Hematopoietic multipotent progenitor cell treated with erythropoietin and hydrocortisone succinate and interleukin-3 and kit ligand, for 17 days (in vitro differentiated cells): ENCODE measurements at regions not wholly inside any gene's neighbourhood (a gene's known extent, or its start where the extent isn't known, plus 50 kb on each side); places are given as distances from the start of the nearest gene placed in this dataset.

Experiments used
- DNase-seq: peaks from one replicate; pipeline ENCODE4 v3.0.0-alpha.2; 2015; ENCODE audit warnings: low spot score

- no peak for DNase-seq
Observed at GRCh38 chr2:43085505-43085904, 140.9 kb downstream of the ZFP36L2 start.

GRCh38 chr2:43084699-43085091 lies 141.7 kb downstream of the ZFP36L2 start:
- DNase-seq: no peak

GRCh38 chr2:43083710-43084698 lies 142.4 kb downstream of the ZFP36L2 start:
- no peak for DNase-seq

- DNase-seq: no peak
Observed at GRCh38 chr2:43082903-43083677, 143.3 kb downstream of the ZFP36L2 start.

GRCh38 chr2:43082111-43082894 lies 144.1 kb downstream of the ZFP36L2 start:
- DNase-seq: no peak

GRCh38 chr2:43081131-43081765 lies 145.2 kb downstream of the ZFP36L2 start:
- no peak for DNase-seq

- no peak for DNase-seq
Observed at GRCh38 chr2:43080571-43081021, 145.8 kb downstream of the ZFP36L2 start.

GRCh38 chr2:43078781-43079755 lies 147.3 kb downstream of the ZFP36L2 start:
- DNase-seq: no peak

GRCh38 chr2:43078301-43078700 lies 148.1 kb downstream of the ZFP36L2 start:
- DNase-seq: no peak

GRCh38 chr2:43077876-43078275 lies 148.5 kb downstream of the ZFP36L2 start:
- DNase-seq: no peak

GRCh38 chr2:43076676-43077075 lies 149.7 kb downstream of the ZFP36L2 start:
- DNase-seq: no peak

GRCh38 chr2:43075811-43076585 lies 150.4 kb downstream of the ZFP36L2 start:
- DNase-seq: no peak

- no peak for DNase-seq
Observed at GRCh38 chr2:43075054-43075593, 151.3 kb downstream of the ZFP36L2 start.

- DNase-seq: no peak
Observed at GRCh38 chr2:43074592-43075053, 151.8 kb downstream of the ZFP36L2 start.

GRCh38 chr2:43074052-43074451 lies 152.4 kb downstream of the ZFP36L2 start:
- no peak for DNase-seq

- DNase-seq: peak; percentile 10
Observed at GRCh38 chr2:43073401-43073825, 153.0 kb downstream of the ZFP36L2 start.

GRCh38 chr2:43071599-43072550 lies 154.5 kb downstream of the ZFP36L2 start:
- no peak for DNase-seq
